GM19395 (cell line): ENCODE measurements at regions not wholly inside any gene's neighbourhood (a gene's known extent, or its start where the extent isn't known, plus 50 kb on each side); places are given as distances from the start of the nearest gene placed in this dataset.
A peak's percentile ranks its signal among the peaks of the same experiment; 100 is the strongest.
"Not testable (repeated sequence)": the region's sequence is repeated elsewhere in the genome, so short reads cannot be mapped to it uniquely, and the experiment has no call there.

Experiments used
- ATAC-seq: cut with Tn5 transposase; IDR thresholded peaks from one replicate; pipeline ENCODE4 v1.9.1; 2021; ENCODE audit warnings: mild to moderate bottlenecking, moderate library complexity; ENCODE audit not compliant: unreplicated experiment

- ATAC-seq = not testable (repeated sequence)
Measured at GRCh38 chr1:149157409-149157808, 54.1 kb upstream of the NBPF9 start.

- ATAC-seq = not testable (repeated sequence)
Measured at GRCh38 chr1:149158308-149158707, 55.0 kb upstream of the NBPF9 start.

- ATAC-seq = peak; percentile 73
Measured at GRCh38 chr1:149163063-149163444, 59.7 kb upstream of the NBPF9 start.

- ATAC-seq = not testable (repeated sequence)
Measured at GRCh38 chr1:149174765-149175164, 71.4 kb upstream of the NBPF9 start.

- not testable (repeated sequence) for ATAC-seq
Measured at GRCh38 chr1:149175812-149176211, 72.5 kb upstream of the NBPF9 start.

- not testable (repeated sequence) for ATAC-seq
Measured at GRCh38 chr1:149176453-149177316, 73.3 kb upstream of the NBPF9 start.

- ATAC-seq = not testable (repeated sequence)
Measured at GRCh38 chr1:149190742-149191141, 87.4 kb upstream of the NBPF9 start.

- not testable (repeated sequence) for ATAC-seq
Measured at GRCh38 chr1:149196651-149197050, 93.3 kb upstream of the NBPF9 start.

GRCh38 chr1:149200567-149200966 is 97.2 kb upstream of the NBPF9 start:
- peak; percentile 74 for ATAC-seq

- not testable (repeated sequence) for ATAC-seq
Measured at GRCh38 chr1:149202283-149202682, 98.9 kb upstream of the NBPF9 start.

GRCh38 chr1:149204396-149204795 is 101.0 kb upstream of the NBPF9 start:
- ATAC-seq = not testable (repeated sequence)

GRCh38 chr1:149208836-149209235 is 105.5 kb upstream of the NBPF9 start:
- not testable (repeated sequence) for ATAC-seq

GRCh38 chr1:149211757-149212420 is 108.5 kb upstream of the NBPF9 start:
- ATAC-seq = peak; percentile 83

- not testable (repeated sequence) for ATAC-seq
Measured at GRCh38 chr1:149212946-149213345, 109.6 kb upstream of the NBPF9 start.

GRCh38 chr1:149213673-149214072 is 110.3 kb upstream of the NBPF9 start:
- ATAC-seq = not testable (repeated sequence)

GRCh38 chr1:149218080-149218988 is 115.0 kb upstream of the NBPF9 start:
- not testable (repeated sequence) for ATAC-seq

- not testable (repeated sequence) for ATAC-seq
Measured at GRCh38 chr1:149219539-149219938, 116.2 kb upstream of the NBPF9 start.

GRCh38 chr1:149220463-149221074 is 117.2 kb upstream of the NBPF9 start:
- ATAC-seq = not testable (repeated sequence)

- ATAC-seq = not testable (repeated sequence)
Measured at GRCh38 chr1:149227933-149228665, 124.7 kb upstream of the NBPF9 start.
